Ovary (tissue), 3 donors: ENCODE measurements at regions not wholly inside any gene's neighbourhood (a gene's known extent, or its start where the extent isn't known, plus 50 kb on each side); places are given as distances from the start of the nearest gene placed in this dataset.

Source experiments
- CTCF ChIP-seq, 3 donors: fragments of 450-650 bp in 2 of 3; fragments of 200-600 bp in 1 of 3; IDR thresholded peaks; one replicate each; pipeline versions ENCODE4 v1.5.1 to v1.8.0; 2016 to 2022; ENCODE audit warnings: antibody characterized with exemption in 3 of 3, mild to moderate bottlenecking in 1 of 3
- EP300 ChIP-seq: sonication (generic); formaldehyde crosslinking; IDR thresholded peaks from one replicate; pipeline ENCODE4 v1.6.1; 2017; ENCODE audit warnings: antibody characterized with exemption
- POLR2A ChIP-seq: fragments of 450-650 bp; IDR thresholded peaks from one replicate; pipeline ENCODE4 v1.6.1; 2017; ENCODE audit warnings: antibody characterized with exemption, mild to moderate bottlenecking, moderate library complexity
- donor health status: DM: no; HTN: no; CAD: no.

- TF ChIP-seq CTCF (IDR thresholded peaks at IDR 0.05) (no peak), POLR2A (no peak), EP300 (no peak)
Observed at GRCh38 chr2:172196768-172197431, 94.2 kb upstream of the DLX2 start.
